ENCODE measurements at regions not wholly inside any gene's neighbourhood (a gene's known extent, or its start where the extent isn't known, plus 50 kb on each side); places are given as distances from the start of the nearest gene placed in this dataset.

GRCh38 chr5:143700994-143701393 lies 111.0 kb upstream of the HMHB1 start:
- TF ChIP-seq ZNF414 (CRISPR knock-in tag; IDR thresholded peaks at IDR 0.05), result no peak
- no peak for TF ChIP-seq MAX (IDR thresholded peaks at IDR 0.05)
- TF ChIP-seq SRF (IDR thresholded peaks at IDR 0.05; ENCODE audit: low read depth, low read length), result no peak
- TF ChIP-seq ZFX (CRISPR knock-in tag; IDR thresholded peaks at IDR 0.05; ENCODE audit: low read depth), result no peak
- TF ChIP-seq KDM5A (IDR thresholded peaks at IDR 0.05; ENCODE audit: borderline replicate concordance, low read length), result no peak
- TF ChIP-seq TBL1XR1 (IDR thresholded peaks at IDR 0.05; ENCODE audit: borderline replicate concordance, low read length, partially characterized antibody), result no peak
- no peak for TF ChIP-seq KDM4B (CRISPR knock-in tag; IDR thresholded peaks at IDR 0.05)
- TF ChIP-seq CTCF (CRISPR knock-in tag; IDR thresholded peaks at IDR 0.05), result no peak
- no peak for TF ChIP-seq MTF2 (CRISPR knock-in tag; IDR thresholded peaks at IDR 0.05; ENCODE audit: borderline replicate concordance)
- no peak for TF ChIP-seq ZNF317 (CRISPR knock-in tag; IDR thresholded peaks at IDR 0.05)
- no peak for TF ChIP-seq ZNF510 (CRISPR knock-in tag; IDR thresholded peaks at IDR 0.05; ENCODE audit: low read depth)

Data from HepG2 (cell line).